ENCODE measurements at regions not wholly inside any gene's neighbourhood (a gene's known extent, or its start where the extent isn't known, plus 50 kb on each side); places are given as distances from the start of the nearest gene placed in this dataset.

DNA sequence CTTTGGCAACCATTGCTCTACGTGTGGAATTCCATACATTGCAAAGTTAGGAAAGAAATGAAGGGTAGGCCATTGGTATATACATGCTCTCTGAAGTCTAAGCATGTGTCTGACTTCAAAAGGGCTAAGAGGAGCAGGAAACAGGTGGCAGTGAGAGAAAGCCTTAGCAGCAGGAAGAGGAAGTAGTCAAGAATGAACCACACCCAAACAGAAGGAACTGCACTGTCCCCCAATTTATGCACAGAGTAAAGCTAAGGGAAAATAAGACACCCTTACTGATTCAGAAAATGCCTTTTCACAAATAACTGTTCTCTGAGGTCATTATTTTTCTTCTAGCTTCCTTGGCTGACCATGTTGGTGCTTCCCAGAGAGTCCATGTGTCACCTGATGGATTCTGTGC lies 575.4 kb downstream of the NTRK3 start:
- H3K9me3 Mint-ChIP-seq = peaks cover 2% of the 10 kb centered on the region; the same call in 2 of the 3 replicates
- TF ChIP-seq CREB1 (CRISPR knock-in tag; IDR thresholded peaks at IDR 0.05; ENCODE audit: low read depth) = no peak
- TF ChIP-seq, protein P1, sequence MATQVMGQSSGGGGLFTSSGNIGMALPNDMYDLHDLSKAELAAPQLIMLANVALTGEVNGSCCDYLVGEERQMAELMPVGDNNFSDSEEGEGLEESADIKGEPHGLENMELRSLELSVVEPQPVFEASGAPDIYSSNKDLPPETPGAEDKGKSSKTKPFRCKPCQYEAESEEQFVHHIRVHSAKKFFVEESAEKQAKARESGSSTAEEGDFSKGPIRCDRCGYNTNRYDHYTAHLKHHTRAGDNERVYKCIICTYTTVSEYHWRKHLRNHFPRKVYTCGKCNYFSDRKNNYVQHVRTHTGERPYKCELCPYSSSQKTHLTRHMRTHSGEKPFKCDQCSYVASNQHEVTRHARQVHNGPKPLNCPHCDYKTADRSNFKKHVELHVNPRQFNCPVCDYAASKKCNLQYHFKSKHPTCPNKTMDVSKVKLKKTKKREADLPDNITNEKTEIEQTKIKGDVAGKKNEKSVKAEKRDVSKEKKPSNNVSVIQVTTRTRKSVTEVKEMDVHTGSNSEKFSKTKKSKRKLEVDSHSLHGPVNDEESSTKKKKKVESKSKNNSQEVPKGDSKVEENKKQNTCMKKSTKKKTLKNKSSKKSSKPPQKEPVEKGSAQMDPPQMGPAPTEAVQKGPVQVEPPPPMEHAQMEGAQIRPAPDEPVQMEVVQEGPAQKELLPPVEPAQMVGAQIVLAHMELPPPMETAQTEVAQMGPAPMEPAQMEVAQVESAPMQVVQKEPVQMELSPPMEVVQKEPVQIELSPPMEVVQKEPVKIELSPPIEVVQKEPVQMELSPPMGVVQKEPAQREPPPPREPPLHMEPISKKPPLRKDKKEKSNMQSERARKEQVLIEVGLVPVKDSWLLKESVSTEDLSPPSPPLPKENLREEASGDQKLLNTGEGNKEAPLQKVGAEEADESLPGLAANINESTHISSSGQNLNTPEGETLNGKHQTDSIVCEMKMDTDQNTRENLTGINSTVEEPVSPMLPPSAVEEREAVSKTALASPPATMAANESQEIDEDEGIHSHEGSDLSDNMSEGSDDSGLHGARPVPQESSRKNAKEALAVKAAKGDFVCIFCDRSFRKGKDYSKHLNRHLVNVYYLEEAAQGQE (IDR thresholded peaks at IDR 0.05; ENCODE audit: unreplicated experiment) = no peak
- TF ChIP-seq EZH2phosphoT487 (IDR thresholded peaks at IDR 0.05; ENCODE audit: unreplicated experiment) = no peak
- TF ChIP-seq ZNF331 (CRISPR knock-in tag; IDR thresholded peaks at IDR 0.05; ENCODE audit: low read depth) = no peak
- no peak for TF ChIP-seq NANOG (IDR thresholded peaks at IDR 0.05; ENCODE audit: borderline replicate concordance)
- TF ChIP-seq, protein P2, sequence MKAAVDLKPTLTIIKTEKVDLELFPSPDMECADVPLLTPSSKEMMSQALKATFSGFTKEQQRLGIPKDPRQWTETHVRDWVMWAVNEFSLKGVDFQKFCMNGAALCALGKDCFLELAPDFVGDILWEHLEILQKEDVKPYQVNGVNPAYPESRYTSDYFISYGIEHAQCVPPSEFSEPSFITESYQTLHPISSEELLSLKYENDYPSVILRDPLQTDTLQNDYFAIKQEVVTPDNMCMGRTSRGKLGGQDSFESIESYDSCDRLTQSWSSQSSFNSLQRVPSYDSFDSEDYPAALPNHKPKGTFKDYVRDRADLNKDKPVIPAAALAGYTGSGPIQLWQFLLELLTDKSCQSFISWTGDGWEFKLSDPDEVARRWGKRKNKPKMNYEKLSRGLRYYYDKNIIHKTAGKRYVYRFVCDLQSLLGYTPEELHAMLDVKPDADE (IDR thresholded peaks at IDR 0.05) = no peak
- no peak for TF ChIP-seq POLR2AphosphoS5 (IDR thresholded peaks at IDR 0.05; ENCODE audit: low read depth)
- no peak for TF ChIP-seq ZNF114 (CRISPR knock-in tag; IDR thresholded peaks at IDR 0.05)
- TF ChIP-seq, protein P3, sequence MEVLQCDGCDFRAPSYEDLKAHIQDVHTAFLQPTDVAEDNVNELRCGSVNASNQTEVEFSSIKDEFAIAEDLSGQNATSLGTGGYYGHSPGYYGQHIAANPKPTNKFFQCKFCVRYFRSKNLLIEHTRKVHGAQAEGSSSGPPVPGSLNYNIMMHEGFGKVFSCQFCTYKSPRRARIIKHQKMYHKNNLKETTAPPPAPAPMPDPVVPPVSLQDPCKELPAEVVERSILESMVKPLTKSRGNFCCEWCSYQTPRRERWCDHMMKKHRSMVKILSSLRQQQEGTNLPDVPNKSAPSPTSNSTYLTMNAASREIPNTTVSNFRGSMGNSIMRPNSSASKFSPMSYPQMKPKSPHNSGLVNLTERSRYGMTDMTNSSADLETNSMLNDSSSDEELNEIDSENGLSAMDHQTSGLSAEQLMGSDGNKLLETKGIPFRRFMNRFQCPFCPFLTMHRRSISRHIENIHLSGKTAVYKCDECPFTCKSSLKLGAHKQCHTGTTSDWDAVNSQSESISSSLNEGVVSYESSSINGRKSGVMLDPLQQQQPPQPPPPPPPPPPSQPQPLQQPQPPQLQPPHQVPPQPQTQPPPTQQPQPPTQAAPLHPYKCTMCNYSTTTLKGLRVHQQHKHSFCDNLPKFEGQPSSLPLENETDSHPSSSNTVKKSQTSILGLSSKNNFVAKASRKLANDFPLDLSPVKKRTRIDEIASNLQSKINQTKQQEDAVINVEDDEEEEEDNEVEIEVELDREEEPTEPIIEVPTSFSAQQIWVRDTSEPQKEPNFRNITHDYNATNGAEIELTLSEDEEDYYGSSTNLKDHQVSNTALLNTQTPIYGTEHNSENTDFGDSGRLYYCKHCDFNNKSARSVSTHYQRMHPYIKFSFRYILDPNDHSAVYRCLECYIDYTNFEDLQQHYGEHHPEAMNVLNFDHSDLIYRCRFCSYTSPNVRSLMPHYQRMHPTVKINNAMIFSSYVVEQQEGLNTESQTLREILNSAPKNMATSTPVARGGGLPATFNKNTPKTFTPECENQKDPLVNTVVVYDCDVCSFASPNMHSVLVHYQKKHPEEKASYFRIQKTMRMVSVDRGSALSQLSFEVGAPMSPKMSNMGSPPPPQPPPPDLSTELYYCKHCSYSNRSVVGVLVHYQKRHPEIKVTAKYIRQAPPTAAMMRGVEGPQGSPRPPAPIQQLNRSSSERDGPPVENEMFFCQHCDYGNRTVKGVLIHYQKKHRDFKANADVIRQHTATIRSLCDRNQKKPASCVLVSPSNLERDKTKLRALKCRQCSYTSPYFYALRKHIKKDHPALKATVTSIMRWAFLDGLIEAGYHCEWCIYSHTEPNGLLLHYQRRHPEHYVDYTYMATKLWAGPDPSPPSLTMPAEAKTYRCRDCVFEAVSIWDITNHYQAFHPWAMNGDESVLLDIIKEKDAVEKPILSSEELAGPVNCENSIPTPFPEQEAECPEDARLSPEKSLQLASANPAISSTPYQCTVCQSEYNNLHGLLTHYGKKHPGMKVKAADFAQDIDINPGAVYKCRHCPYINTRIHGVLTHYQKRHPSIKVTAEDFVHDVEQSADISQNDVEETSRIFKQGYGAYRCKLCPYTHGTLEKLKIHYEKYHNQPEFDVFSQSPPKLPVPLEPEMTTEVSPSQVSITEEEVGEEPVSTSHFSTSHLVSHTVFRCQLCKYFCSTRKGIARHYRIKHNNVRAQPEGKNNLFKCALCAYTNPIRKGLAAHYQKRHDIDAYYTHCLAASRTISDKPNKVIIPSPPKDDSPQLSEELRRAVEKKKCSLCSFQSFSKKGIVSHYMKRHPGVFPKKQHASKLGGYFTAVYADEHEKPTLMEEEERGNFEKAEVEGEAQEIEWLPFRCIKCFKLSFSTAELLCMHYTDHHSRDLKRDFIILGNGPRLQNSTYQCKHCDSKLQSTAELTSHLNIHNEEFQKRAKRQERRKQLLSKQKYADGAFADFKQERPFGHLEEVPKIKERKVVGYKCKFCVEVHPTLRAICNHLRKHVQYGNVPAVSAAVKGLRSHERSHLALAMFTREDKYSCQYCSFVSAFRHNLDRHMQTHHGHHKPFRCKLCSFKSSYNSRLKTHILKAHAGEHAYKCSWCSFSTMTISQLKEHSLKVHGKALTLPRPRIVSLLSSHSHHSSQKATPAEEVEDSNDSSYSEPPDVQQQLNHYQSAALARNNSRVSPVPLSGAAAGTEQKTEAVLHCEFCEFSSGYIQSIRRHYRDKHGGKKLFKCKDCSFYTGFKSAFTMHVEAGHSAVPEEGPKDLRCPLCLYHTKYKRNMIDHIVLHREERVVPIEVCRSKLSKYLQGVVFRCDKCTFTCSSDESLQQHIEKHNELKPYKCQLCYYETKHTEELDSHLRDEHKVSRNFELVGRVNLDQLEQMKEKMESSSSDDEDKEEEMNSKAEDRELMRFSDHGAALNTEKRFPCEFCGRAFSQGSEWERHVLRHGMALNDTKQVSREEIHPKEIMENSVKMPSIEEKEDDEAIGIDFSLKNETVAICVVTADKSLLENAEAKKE (CRISPR knock-in tag; IDR thresholded peaks at IDR 0.05) = no peak
- TF ChIP-seq, protein P4, sequence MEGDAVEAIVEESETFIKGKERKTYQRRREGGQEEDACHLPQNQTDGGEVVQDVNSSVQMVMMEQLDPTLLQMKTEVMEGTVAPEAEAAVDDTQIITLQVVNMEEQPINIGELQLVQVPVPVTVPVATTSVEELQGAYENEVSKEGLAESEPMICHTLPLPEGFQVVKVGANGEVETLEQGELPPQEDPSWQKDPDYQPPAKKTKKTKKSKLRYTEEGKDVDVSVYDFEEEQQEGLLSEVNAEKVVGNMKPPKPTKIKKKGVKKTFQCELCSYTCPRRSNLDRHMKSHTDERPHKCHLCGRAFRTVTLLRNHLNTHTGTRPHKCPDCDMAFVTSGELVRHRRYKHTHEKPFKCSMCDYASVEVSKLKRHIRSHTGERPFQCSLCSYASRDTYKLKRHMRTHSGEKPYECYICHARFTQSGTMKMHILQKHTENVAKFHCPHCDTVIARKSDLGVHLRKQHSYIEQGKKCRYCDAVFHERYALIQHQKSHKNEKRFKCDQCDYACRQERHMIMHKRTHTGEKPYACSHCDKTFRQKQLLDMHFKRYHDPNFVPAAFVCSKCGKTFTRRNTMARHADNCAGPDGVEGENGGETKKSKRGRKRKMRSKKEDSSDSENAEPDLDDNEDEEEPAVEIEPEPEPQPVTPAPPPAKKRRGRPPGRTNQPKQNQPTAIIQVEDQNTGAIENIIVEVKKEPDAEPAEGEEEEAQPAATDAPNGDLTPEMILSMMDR (conservative IDR thresholded peaks at IDR 0.05; ENCODE audit: low read depth in 2 of 2) = no peak
- H3K4me2 ChIP-seq = no peak overlapping the region
- DNase-seq (ENCODE audit: low spot score) (no peak), ATAC-seq (no peak)
- no peak overlapping the region for H3K27ac Mint-ChIP-seq
- H3K27me3 ChIP-seq (ENCODE audit: insufficient read depth) = no peaks in the 10 kb centered on the region
- H2AFZ ChIP-seq = no peak overlapping the region
- no peaks in the 10 kb centered on the region; the same call in 1 of the 2 replicates for H3K36me3 ChIP-seq (ENCODE audit: insufficient read depth)
- no peaks in the 10 kb centered on the region for H4K20me1 ChIP-seq (replicated peaks; ENCODE audit: insufficient read depth)
- H3K4me3 ChIP-seq = no peak overlapping the region
- H3F3A ChIP-seq (replicated peaks; ENCODE audit: low read depth) = no peaks in the 10 kb centered on the region
- peaks cover 8% of the 10 kb centered on the region for H3K9me2 ChIP-seq (ENCODE audit: insufficient read depth)
- H3K36me3 Mint-ChIP-seq (ENCODE audit: low read depth) = no peaks in the 10 kb centered on the region
- H3K4me1 ChIP-seq (ENCODE audit: insufficient read depth) = no peaks in the 10 kb centered on the region
- H3K4me3 Mint-ChIP-seq = no peak overlapping the region
- H3K27me3 Mint-ChIP-seq (ENCODE audit: insufficient read depth, low read depth, poor library complexity) = no peaks in the 10 kb centered on the region
- no peaks in the 10 kb centered on the region for H3K4me1 Mint-ChIP-seq
- H3K27ac ChIP-seq (ENCODE audit: low read depth) = no peak overlapping the region
- H3K79me2 ChIP-seq (replicated peaks; ENCODE audit: insufficient read depth) = no peaks in the 10 kb centered on the region
